ENCODE measurements at regions not wholly inside any gene's neighbourhood (a gene's known extent, or its start where the extent isn't known, plus 50 kb on each side); places are given as distances from the start of the nearest gene placed in this dataset.

GRCh38 chr2:17306219-17306618 lies 212.0 kb downstream of the RAD51AP2 start:
- DNase-seq (ENCODE audit: low read depth): no peak

GRCh38 chr2:17303521-17303920 lies 214.7 kb downstream of the RAD51AP2 start:
- DNase-seq (ENCODE audit: low read depth): no peak

DNA sequence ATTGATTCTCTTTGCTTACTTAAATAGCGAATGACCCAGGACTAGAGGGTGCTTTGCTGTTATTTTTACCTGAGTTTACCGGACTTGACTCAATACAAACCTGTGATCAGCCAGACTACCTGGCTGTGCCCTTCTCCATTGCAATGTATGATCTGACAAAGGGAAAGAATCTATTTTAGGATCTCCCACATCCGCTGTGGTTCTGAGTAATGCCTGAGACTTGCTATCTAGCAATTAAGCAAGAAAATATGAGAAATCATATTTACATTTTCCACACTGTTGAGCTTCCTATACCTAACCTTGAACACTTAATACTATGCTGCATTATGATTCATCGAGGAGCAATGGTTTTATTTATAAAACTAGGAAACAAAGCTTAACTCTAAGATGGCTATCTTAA lies 215.2 kb downstream of the RAD51AP2 start:
- DNase-seq (ENCODE audit: low read depth): no peak

DNA sequence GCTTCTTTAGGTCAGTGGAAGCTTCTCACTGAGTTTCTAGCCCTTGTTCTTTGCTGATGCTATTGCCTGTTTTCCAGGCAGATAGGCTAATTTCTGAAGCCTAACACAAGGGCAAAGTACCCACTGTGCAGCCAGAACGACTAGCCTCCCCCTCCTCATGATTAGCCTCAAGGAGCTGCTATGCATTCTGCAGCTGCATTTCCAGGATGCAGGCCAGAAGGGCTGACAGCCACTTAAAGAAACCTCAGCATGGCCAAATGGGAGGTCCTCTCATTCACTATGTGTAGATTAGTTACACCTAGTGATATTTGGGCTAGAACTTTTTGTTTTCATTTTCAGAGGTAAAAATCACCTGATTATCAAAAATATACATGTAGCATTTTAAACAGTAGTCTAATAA lies 216.0 kb downstream of the RAD51AP2 start:
- DNase-seq (ENCODE audit: low read depth): no peak

GRCh38 chr2:17301437-17301836 lies 216.8 kb downstream of the RAD51AP2 start:
- DNase-seq (ENCODE audit: low read depth): no peak

- no peak for DNase-seq (ENCODE audit: low read depth)
These were observed 218.2 kb downstream of the RAD51AP2 start for GRCh38 chr2:17299891-17300540.

DNA sequence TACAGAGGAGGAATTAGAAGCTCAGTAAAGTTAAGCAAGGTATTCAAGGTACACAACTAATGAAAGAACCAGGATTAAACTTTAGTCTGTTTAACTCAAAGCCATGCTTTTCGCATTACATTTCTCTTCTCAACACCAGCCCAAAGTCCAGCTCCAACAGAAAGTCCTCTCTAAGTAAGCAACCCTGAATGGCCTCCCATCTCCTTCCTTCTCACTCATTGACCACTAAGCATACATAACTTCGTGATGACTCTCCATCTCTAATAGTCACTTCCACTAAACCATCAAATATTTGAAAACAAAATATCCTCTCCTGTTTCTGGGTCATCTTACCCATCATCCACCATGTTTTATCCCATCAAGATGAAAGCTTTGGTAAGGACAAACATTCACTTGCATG lies 219.8 kb downstream of the RAD51AP2 start:
- no peak for DNase-seq (ENCODE audit: low read depth)

GRCh38 chr2:17296686-17297085 lies 221.6 kb downstream of the RAD51AP2 start:
- DNase-seq (ENCODE audit: low read depth): no peak

- DNase-seq (ENCODE audit: low read depth): no peak
These were observed 228.6 kb downstream of the RAD51AP2 start for GRCh38 chr2:17289669-17290068.

GRCh38 chr2:17287183-17287582 lies 231.1 kb downstream of the RAD51AP2 start:
- DNase-seq (ENCODE audit: low read depth): no peak

GRCh38 chr2:17282826-17283225 lies 235.4 kb downstream of the RAD51AP2 start:
- no peak for DNase-seq (ENCODE audit: low read depth)

DNA sequence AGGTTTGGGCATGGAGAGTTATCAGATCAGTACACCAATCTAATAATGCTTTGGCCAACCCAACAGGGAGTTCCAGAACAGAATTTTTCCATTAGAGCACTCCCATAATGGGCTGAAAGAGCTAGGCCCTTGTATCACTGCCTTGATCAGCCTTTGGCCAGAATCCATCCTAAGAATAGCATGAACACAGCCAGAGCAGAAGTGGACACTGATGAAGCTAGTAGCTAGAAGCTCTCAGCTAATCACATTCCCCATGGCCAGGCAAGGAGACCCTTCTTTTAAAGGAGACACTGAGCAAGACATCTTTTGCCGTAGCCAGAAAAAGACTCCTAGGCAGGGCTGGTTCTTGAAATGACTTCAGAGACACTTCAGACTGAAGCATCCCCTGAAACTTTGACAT lies 236.0 kb downstream of the RAD51AP2 start:
- DNase-seq (ENCODE audit: low read depth): no peak

DNA sequence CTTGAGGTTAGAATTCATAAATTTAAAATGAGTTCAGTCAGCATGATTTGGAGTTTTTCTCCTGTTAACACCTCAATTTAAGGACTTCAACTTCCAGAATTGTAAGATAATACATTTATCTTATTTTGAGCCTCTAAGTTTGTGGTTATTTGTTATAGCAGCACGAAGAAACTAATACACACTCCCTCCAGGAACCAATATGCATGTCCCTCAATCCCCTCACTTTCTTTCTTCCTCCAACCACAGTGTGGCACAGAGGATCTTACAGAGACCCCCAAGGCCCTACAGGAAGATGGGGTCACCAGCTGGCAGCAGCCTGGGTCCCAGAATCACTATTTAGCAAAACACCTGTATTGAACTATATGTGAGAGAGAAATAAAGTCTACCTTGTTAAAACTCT lies 242.0 kb downstream of the RAD51AP2 start:
- DNase-seq (ENCODE audit: low read depth): no peak

- DNase-seq (ENCODE audit: low read depth): no peak
These were observed 245.4 kb downstream of the RAD51AP2 start for GRCh38 chr2:17272652-17273525.

DNA sequence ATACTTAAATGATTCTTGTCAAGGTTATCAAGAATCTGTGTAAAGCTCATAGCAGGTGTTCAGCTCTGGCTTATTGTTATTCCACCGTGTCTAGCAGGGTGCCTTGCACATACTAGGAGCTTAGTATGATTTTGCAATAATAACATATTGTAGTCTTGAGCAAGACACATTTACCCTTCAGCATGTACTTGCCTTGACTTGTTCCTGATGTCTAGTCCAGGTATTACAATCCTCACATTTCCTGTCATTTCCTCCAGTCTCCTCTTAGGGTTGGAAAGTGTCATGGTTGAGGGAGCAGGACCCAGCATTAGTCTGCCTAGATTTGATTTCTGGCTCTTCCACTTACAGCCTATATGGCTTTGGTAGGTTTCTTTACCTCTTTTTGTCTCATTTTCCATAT lies 246.1 kb downstream of the RAD51AP2 start:
- DNase-seq (ENCODE audit: low read depth): no peak

DNA sequence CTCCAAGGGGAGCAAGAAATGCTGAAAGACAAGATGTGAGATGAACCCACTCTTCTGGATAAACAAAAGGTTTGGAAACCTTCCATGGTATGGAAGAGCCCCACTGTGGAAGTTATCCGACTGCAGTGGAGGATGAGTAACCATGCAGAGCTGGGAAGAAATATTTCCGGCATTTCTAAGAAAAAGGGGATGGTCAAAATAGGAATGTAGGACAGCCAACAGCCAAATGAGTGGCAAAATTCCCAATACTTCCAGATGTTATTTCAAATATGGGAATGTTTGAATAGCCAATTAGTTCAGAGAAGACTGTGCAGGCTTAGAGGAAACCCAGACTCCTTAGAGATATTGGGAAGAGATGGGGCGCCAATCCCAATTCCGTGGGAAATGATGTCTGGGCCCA lies 246.8 kb downstream of the RAD51AP2 start:
- no peak for DNase-seq (ENCODE audit: low read depth)

GRCh38 chr2:17270894-17271293 lies 247.3 kb downstream of the RAD51AP2 start:
- DNase-seq (ENCODE audit: low read depth): no peak

GRCh38 chr2:17263570-17263968 lies 254.7 kb downstream of the RAD51AP2 start:
- no peak for DNase-seq (ENCODE audit: low read depth)

GRCh38 chr2:17262854-17263569 lies 255.2 kb downstream of the RAD51AP2 start:
- DNase-seq (ENCODE audit: low read depth): no peak

- no peak for DNase-seq (ENCODE audit: low read depth)
These were observed 258.6 kb downstream of the RAD51AP2 start for GRCh38 chr2:17259613-17260012.

GRCh38 chr2:17258861-17259260 lies 259.4 kb downstream of the RAD51AP2 start:
- DNase-seq (ENCODE audit: low read depth): no peak

- DNase-seq (ENCODE audit: low read depth): no peak
These were observed 260.9 kb downstream of the RAD51AP2 start for GRCh38 chr2:17257189-17257909.
